ENCODE measurements at regions not wholly inside any gene's neighbourhood (a gene's known extent, or its start where the extent isn't known, plus 50 kb on each side); places are given as distances from the start of the nearest gene placed in this dataset.

DNA sequence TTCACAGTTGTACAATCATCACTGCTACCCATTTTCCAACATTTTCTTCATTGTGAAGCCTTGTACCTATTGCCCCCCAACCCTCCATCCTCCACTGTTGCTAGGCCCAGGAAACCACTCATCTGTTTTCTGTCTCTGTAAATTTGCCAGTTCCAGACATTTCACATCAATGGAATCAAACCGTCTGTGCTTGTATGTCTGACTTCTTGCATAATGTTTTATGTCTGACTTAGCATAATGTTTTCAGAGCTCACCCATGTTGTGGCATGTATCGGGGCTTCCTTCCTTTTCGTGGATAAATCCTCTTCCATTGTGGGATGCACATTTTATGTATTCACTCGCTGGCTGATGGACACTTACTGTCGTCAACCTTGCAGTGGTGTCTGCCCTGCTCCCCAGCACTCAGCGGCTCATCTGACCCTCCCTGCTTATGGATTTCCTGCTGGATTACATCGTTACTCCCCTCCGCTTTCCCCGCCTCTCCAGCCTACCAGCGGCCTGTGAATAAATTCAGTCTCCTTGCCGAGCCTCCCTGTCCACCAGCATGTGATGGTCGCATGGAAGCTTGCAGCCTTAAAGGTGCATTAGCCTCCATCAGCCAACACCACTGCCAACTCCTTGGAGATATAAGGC is 727.6 kb upstream of the TMEM132C start:
- H4K20me1 ChIP-seq (ENCODE audit: low read depth, low read length): no peaks in the 10 kb centered on the region
- TF ChIP-seq, protein P1, sequence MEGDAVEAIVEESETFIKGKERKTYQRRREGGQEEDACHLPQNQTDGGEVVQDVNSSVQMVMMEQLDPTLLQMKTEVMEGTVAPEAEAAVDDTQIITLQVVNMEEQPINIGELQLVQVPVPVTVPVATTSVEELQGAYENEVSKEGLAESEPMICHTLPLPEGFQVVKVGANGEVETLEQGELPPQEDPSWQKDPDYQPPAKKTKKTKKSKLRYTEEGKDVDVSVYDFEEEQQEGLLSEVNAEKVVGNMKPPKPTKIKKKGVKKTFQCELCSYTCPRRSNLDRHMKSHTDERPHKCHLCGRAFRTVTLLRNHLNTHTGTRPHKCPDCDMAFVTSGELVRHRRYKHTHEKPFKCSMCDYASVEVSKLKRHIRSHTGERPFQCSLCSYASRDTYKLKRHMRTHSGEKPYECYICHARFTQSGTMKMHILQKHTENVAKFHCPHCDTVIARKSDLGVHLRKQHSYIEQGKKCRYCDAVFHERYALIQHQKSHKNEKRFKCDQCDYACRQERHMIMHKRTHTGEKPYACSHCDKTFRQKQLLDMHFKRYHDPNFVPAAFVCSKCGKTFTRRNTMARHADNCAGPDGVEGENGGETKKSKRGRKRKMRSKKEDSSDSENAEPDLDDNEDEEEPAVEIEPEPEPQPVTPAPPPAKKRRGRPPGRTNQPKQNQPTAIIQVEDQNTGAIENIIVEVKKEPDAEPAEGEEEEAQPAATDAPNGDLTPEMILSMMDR (IDR thresholded peaks at IDR 0.05; ENCODE audit: insufficient read depth, low read length, poor library complexity, severe bottlenecking): no peak
- no peak for TF ChIP-seq EZH2phosphoT487 (conservative IDR thresholded peaks at IDR 0.05; ENCODE audit: low read length)
- no peak overlapping the region for H3K4me2 ChIP-seq (ENCODE audit: low read depth, low read length, poor library complexity, severe bottlenecking)
- H3F3A ChIP-seq (ENCODE audit: insufficient read depth): no peaks in the 10 kb centered on the region
- no peaks in the 10 kb centered on the region for H3K9me3 ChIP-seq (ENCODE audit: insufficient read depth, low read length)
- no peak overlapping the region for H3K4me3 ChIP-seq (ENCODE audit: insufficient read depth, low read length, poor library complexity, severe bottlenecking)
- no peaks in the 10 kb centered on the region for H3K9me2 ChIP-seq (replicated peaks; ENCODE audit: insufficient read depth, low read length)
- no peak overlapping the region for H3K27ac ChIP-seq (ENCODE audit: low read depth, low read length)
- H3K79me2 ChIP-seq (ENCODE audit: insufficient read depth, low read length): no peaks in the 10 kb centered on the region
- H3K36me3 ChIP-seq (ENCODE audit: low read length): no peaks in the 10 kb centered on the region
- H3K27me3 ChIP-seq (ENCODE audit: low read length): no peaks in the 10 kb centered on the region
- H3K9ac ChIP-seq (ENCODE audit: low read length): no peak overlapping the region
- H2AFZ ChIP-seq (ENCODE audit: low read depth, low read length, severe bottlenecking): no peak overlapping the region

- Histone ChIP-seq H3K4me2 (ENCODE audit: low read depth, low read length, poor library complexity, severe bottlenecking) (no peak overlapping the region), H2AFZ (ENCODE audit: low read depth, low read length, severe bottlenecking) (no peak overlapping the region), H3K4me3 (ENCODE audit: insufficient read depth, low read length, poor library complexity, severe bottlenecking) (no peak overlapping the region), H3K27me3 (ENCODE audit: low read length) (no peaks in the 10 kb centered on the region), H3K9ac (ENCODE audit: low read length) (no peak overlapping the region), H3K27ac (ENCODE audit: low read depth, low read length) (no peak overlapping the region), H3K9me2 (replicated peaks; ENCODE audit: insufficient read depth, low read length) (no peaks in the 10 kb centered on the region), H4K20me1 (ENCODE audit: low read depth, low read length) (no peaks in the 10 kb centered on the region), H3K9me3 (ENCODE audit: insufficient read depth, low read length) (no peaks in the 10 kb centered on the region), H3K36me3 (ENCODE audit: low read length) (no peaks in the 10 kb centered on the region), H3F3A (ENCODE audit: insufficient read depth) (no peaks in the 10 kb centered on the region), H3K79me2 (ENCODE audit: insufficient read depth, low read length) (no peaks in the 10 kb centered on the region)
- TF ChIP-seq EZH2phosphoT487 (conservative IDR thresholded peaks at IDR 0.05; ENCODE audit: low read length): no peak
- TF ChIP-seq, protein P1 (IDR thresholded peaks at IDR 0.05; ENCODE audit: insufficient read depth, low read length, poor library complexity, severe bottlenecking): no peak
Measured at GRCh38 chr12:127542391-127542790, 724.6 kb upstream of the TMEM132C start.

- Histone ChIP-seq H3K79me2 (ENCODE audit: insufficient read depth, low read length) (no peaks in the 10 kb centered on the region), H3K27me3 (ENCODE audit: low read length) (no peaks in the 10 kb centered on the region), H3K4me3 (ENCODE audit: insufficient read depth, low read length, poor library complexity, severe bottlenecking) (no peak overlapping the region), H3K4me2 (ENCODE audit: low read depth, low read length, poor library complexity, severe bottlenecking) (no peak overlapping the region), H3F3A (ENCODE audit: insufficient read depth) (no peaks in the 10 kb centered on the region), H2AFZ (ENCODE audit: low read depth, low read length, severe bottlenecking) (no peak overlapping the region), H4K20me1 (ENCODE audit: low read depth, low read length) (no peaks in the 10 kb centered on the region), H3K9me3 (ENCODE audit: insufficient read depth, low read length) (no peaks in the 10 kb centered on the region), H3K36me3 (ENCODE audit: low read length) (no peaks in the 10 kb centered on the region), H3K9ac (ENCODE audit: low read length) (no peak overlapping the region), H3K27ac (ENCODE audit: low read depth, low read length) (no peak overlapping the region), H3K9me2 (replicated peaks; ENCODE audit: insufficient read depth, low read length) (no peaks in the 10 kb centered on the region)
- TF ChIP-seq EZH2phosphoT487 (conservative IDR thresholded peaks at IDR 0.05; ENCODE audit: low read length): no peak
- TF ChIP-seq, protein P1 (IDR thresholded peaks at IDR 0.05; ENCODE audit: insufficient read depth, low read length, poor library complexity, severe bottlenecking): no peak
Measured at GRCh38 chr12:127542931-127543330, 724.0 kb upstream of the TMEM132C start.
